Aorta (tissue), 5 donors: ENCODE measurements at regions not wholly inside any gene's neighbourhood (a gene's known extent, or its start where the extent isn't known, plus 50 kb on each side); places are given as distances from the start of the nearest gene placed in this dataset.
"Not testable (repeated sequence)": the region's sequence is repeated elsewhere in the genome, so short reads cannot be mapped to it uniquely, and the experiment has no call there.

Experiments used
- ATAC-seq: fragments of 200-7000 bp; cut with Tn5 transposase; one replicate; pipeline ENCODE4 v1.9.1; 2022; ENCODE audit warnings: moderate library complexity; ENCODE audit not compliant: low FRiP score
- DNase-seq, 2 donors: peaks; one replicate each; pipeline ENCODE4 v3.0.0-alpha.2; 2020
- H3K27ac ChIP-seq, 2 donors: one replicate each; pipeline ENCODE4 v1.5.1; 2013; ENCODE audit warnings: low read length in 2 of 2, mild to moderate bottlenecking in 2 of 2, moderate library complexity in 2 of 2, control low read depth in 1 of 2, inconsistent platforms in 1 of 2, low read depth in 1 of 2
- H3K27me3 ChIP-seq, 2 donors: one replicate each; pipeline ENCODE4 v1.6.1; 2013; ENCODE audit warnings: control low read depth in 1 of 2, low read length in 1 of 2, mild to moderate bottlenecking in 1 of 2, moderate library complexity in 1 of 2; ENCODE audit not compliant: insufficient read depth in 2 of 2, control insufficient read depth in 1 of 2
- H3K36me3 ChIP-seq, 2 donors: one replicate each; pipeline ENCODE4 v1.6.1; 2013; ENCODE audit warnings: control low read depth in 1 of 2, low read length in 1 of 2, mild to moderate bottlenecking in 1 of 2; ENCODE audit not compliant: insufficient read depth in 2 of 2, control insufficient read depth in 1 of 2
- H3K4me1 ChIP-seq, 2 donors: one replicate each; pipeline ENCODE4 v1.6.1; 2013; ENCODE audit warnings: low read length in 2 of 2, control low read depth in 1 of 2, mild to moderate bottlenecking in 1 of 2, moderate library complexity in 1 of 2; ENCODE audit not compliant: insufficient read depth in 2 of 2, control insufficient read depth in 1 of 2
- H3K4me3 ChIP-seq, 2 donors: one replicate each; pipeline ENCODE4 v1.5.1; 2013; ENCODE audit warnings: low read length in 2 of 2, control low read depth in 1 of 2, mild to moderate bottlenecking in 1 of 2
- H3K9me3 ChIP-seq: one replicate; pipeline ENCODE4 v1.6.1; 2013; ENCODE audit warnings: mild to moderate bottlenecking, low read length; ENCODE audit not compliant: control insufficient read depth
- WGBS, 2 donors: extraction: QIAGEN DNeasy Blood & Tissue Kit; methylation state at CpG; one replicate each; pipeline ENCODE4 v1.1.7; 2013; 5-methylcytosine and 5-hydroxymethylcytosine counted together
- intact Hi-C, 2 donors: fragments of 100-400 bp; cut with DNase I; formaldehyde crosslinking; loops; one replicate each; pipeline versions ENCODE4 v1.14.2 to v1.15.0; 2022
- donor health status: healthy with polysubstance abuse.
- donor health status: Bipolar disorder and iron deficiency.
- donor health status: DM: no; HTN: no; CAD: no.
- donor health status: DM: no; HTN: no; CAD: no.
- donor health status: DM: yes; HTN: yes; CAD: no.

GRCh38 chr7:52555805-52556204, 479.6 kb upstream of the POM121L12 start:
- no peak overlapping the region for H3K27ac ChIP-seq
- 63 to 87% methylated on average over 4 of the region's 4 CpGs for WGBS, 2 donors
- H3K9me3 ChIP-seq = no peaks in the 10 kb centered on the region
- H3K36me3 ChIP-seq = no peaks in the 10 kb centered on the region
- DNase-seq (no peak), ATAC-seq (no peak)
- H3K4me3 ChIP-seq = no peak overlapping the region
- intact Hi-C loops = no loop called here
- no peaks in the 10 kb centered on the region for H3K27me3 ChIP-seq
- no peaks in the 10 kb centered on the region for H3K4me1 ChIP-seq

GRCh38 chr7:52547308-52547910, 488.0 kb upstream of the POM121L12 start:
- DNase-seq (no peak), ATAC-seq (no peak)
- Histone ChIP-seq H3K27me3 (no peaks in the 10 kb centered on the region), H3K4me1 (no peaks in the 10 kb centered on the region), H3K36me3 (no peaks in the 10 kb centered on the region), H3K9me3 (no peaks in the 10 kb centered on the region), H3K4me3 (no peak overlapping the region), H3K27ac (no peak overlapping the region)
- intact Hi-C loops = no loop called here
- 76 to 85% methylated on average over 8 of the region's 8 CpGs for WGBS, 2 donors

- H3K27ac ChIP-seq, intact Hi-C loops, H3K36me3 ChIP-seq, H3K4me1 ChIP-seq, ATAC-seq, DNase-seq, H3K27me3 ChIP-seq, H3K9me3 ChIP-seq, H3K4me3 ChIP-seq: not testable (repeated sequence)
- 49 to 50% methylated on average over 5 of the region's 5 CpGs for WGBS, 2 donors
Measured at GRCh38 chr7:52541198-52541765, 494.2 kb upstream of the POM121L12 start.

- no peak for ATAC-seq
- intact Hi-C loops = no loop called here
Measured at GRCh38 chr7:52540041-52540440, 495.4 kb upstream of the POM121L12 start.

GRCh38 chr7:52539414-52539813, 496.0 kb upstream of the POM121L12 start:
- Histone ChIP-seq H3K4me3 (no peak overlapping the region), H3K4me1 (no peaks in the 10 kb centered on the region), H3K36me3 (no peaks in the 10 kb centered on the region), H3K9me3 (no peaks in the 10 kb centered on the region), H3K27me3 (no peaks in the 10 kb centered on the region), H3K27ac (no peak overlapping the region)
- intact Hi-C loops = no loop called here
- DNase-seq = no peak
- ATAC-seq = no peak
- 74 to 81% methylated on average over 3 of the region's 3 CpGs for WGBS, 2 donors

More at GRCh38 chr7:52540041-52540440, 495.4 kb upstream of the POM121L12 start:
- Histone ChIP-seq H3K36me3 (no peaks in the 10 kb centered on the region), H3K9me3 (no peaks in the 10 kb centered on the region), H3K27me3 (no peaks in the 10 kb centered on the region), H3K4me3 (no peak overlapping the region), H3K4me1 (no peaks in the 10 kb centered on the region), H3K27ac (no peak overlapping the region)
- no peak for DNase-seq
- 43 to 68% methylated on average over 2 of the region's 2 CpGs for WGBS, 2 donors

- H3K9me3 ChIP-seq = no peaks in the 10 kb centered on the region
- no peaks in the 10 kb centered on the region for H3K27me3 ChIP-seq
- H3K4me3 ChIP-seq = no peak overlapping the region
- DNase-seq = no peak
- no peak for ATAC-seq
- no peaks in the 10 kb centered on the region for H3K36me3 ChIP-seq
- 67 to 72% methylated on average over 4 of the region's 4 CpGs for WGBS, 2 donors
- no peak overlapping the region for H3K27ac ChIP-seq
- intact Hi-C loops = no loop called here
- no peaks in the 10 kb centered on the region for H3K4me1 ChIP-seq
Measured at GRCh38 chr7:52537051-52537450, 498.4 kb upstream of the POM121L12 start.

- no peaks in the 10 kb centered on the region for H3K36me3 ChIP-seq
- whole genome bisulfite sequencing, 2 donors = 28 to 52% methylated on average over 3 of the region's 3 CpGs
- no peaks in the 10 kb centered on the region for H3K9me3 ChIP-seq
- H3K4me3 ChIP-seq = no peak overlapping the region
- intact Hi-C loops = no loop called here
- no peaks in the 10 kb centered on the region for H3K4me1 ChIP-seq
- DNase-seq (no peak), ATAC-seq (no peak)
- H3K27ac ChIP-seq = no peak overlapping the region
- H3K27me3 ChIP-seq = no peaks in the 10 kb centered on the region
Measured at GRCh38 chr7:52525772-52526341, 509.6 kb upstream of the POM121L12 start.

GRCh38 chr7:52518869-52519268, 516.6 kb upstream of the POM121L12 start:
- no peak for ATAC-seq
- WGBS, 2 donors = 95 to 98% methylated on average over 1 of the region's 1 CpG
- Histone ChIP-seq H3K27me3 (no peaks in the 10 kb centered on the region), H3K9me3 (peaks cover 11% of the 10 kb centered on the region), H3K4me1 (no peaks in the 10 kb centered on the region), H3K27ac (no peak overlapping the region), H3K36me3 (no peaks in the 10 kb centered on the region), H3K4me3 (no peak overlapping the region)
- intact Hi-C loops = no loop called here
- no peak for DNase-seq

- no peak for DNase-seq
- Histone ChIP-seq H3K36me3 (no peaks in the 10 kb centered on the region), H3K4me1 (no peaks in the 10 kb centered on the region), H3K9me3 (peaks cover 6% of the 10 kb centered on the region), H3K27ac (no peak overlapping the region), H3K27me3 (no peaks in the 10 kb centered on the region), H3K4me3 (no peak overlapping the region)
- intact Hi-C loops = no loop called here
- 84 to 87% methylated on average over 2 of the region's 2 CpGs for WGBS, 2 donors
- ATAC-seq = no peak
Measured at GRCh38 chr7:52512656-52513055, 522.8 kb upstream of the POM121L12 start.
